Liver (tissue), 8 donors: ENCODE measurements at regions not wholly inside any gene's neighbourhood (a gene's known extent, or its start where the extent isn't known, plus 50 kb on each side); places are given as distances from the start of the nearest gene placed in this dataset.
"Not testable (repeated sequence)": the region's sequence is repeated elsewhere in the genome, so short reads cannot be mapped to it uniquely, and the experiment has no call there.

Experiments
- DNase-seq: peaks from one replicate; pipeline ENCODE4 v3.0.0-alpha.2; 2017; ENCODE audit warnings: low spot score
- H3K27ac ChIP-seq, 2 donors: one replicate each; pipeline ENCODE4 v1.7.0; 2013; ENCODE audit warnings: inconsistent platforms in 2 of 2, low read length in 2 of 2, control low read depth in 1 of 2, low read depth in 1 of 2, mild to moderate bottlenecking in 1 of 2
- H3K27me3 ChIP-seq, 4 donors: one replicate each; pipeline versions ENCODE4 v1.6.1 to v1.7.0; 2013; ENCODE audit warnings: low read length in 3 of 4, inconsistent platforms in 1 of 4, mild to moderate bottlenecking in 1 of 4, moderate library complexity in 1 of 4; ENCODE audit not compliant: control insufficient read depth in 4 of 4, insufficient read depth in 4 of 4
- H3K36me3 ChIP-seq, 4 donors: one replicate each; pipeline versions ENCODE4 v1.6.1 to v1.7.0; 2013; ENCODE audit warnings: low read length in 3 of 4, mild to moderate bottlenecking in 3 of 4, low read depth in 1 of 4, moderate library complexity in 1 of 4; ENCODE audit not compliant: control insufficient read depth in 4 of 4, insufficient read depth in 3 of 4
- H3K4me1 ChIP-seq, 4 donors: one replicate each; pipeline versions ENCODE4 v1.6.1 to v1.7.0; 2013; ENCODE audit warnings: low read length in 3 of 4, mild to moderate bottlenecking in 3 of 4, moderate library complexity in 1 of 4; ENCODE audit not compliant: control insufficient read depth in 4 of 4, insufficient read depth in 4 of 4
- H3K4me3 ChIP-seq, 3 donors: one replicate each; pipeline versions ENCODE4 v1.6.1 to v1.7.0; 2013; ENCODE audit warnings: low read length in 3 of 3, control low read depth in 1 of 3, low read depth in 1 of 3, mild to moderate bottlenecking in 1 of 3
- H3K9ac ChIP-seq, 2 donors: one replicate each; pipeline ENCODE4 v1.7.0; 2013; ENCODE audit warnings: low read length in 2 of 2, mild to moderate bottlenecking in 2 of 2, moderate library complexity in 2 of 2, control low read depth in 1 of 2, low read depth in 1 of 2
- H3K9me3 ChIP-seq, 4 donors: one replicate each; pipeline versions ENCODE4 v1.6.1 to v1.7.0; 2013; ENCODE audit warnings: low read length in 3 of 4; ENCODE audit not compliant: control insufficient read depth in 4 of 4
- EGR1 ChIP-seq, 2 donors: IDR thresholded peaks; 2 replicates each; pipeline ENCODE4 v1.6.1; 2016 to 2018; ENCODE audit warnings: antibody characterized with exemption in 2 of 2, low read depth in 2 of 2
- FOXA1 ChIP-seq: IDR thresholded peaks from 2 replicates; pipeline ENCODE4 v1.6.1; 2016; ENCODE audit warnings: antibody characterized with exemption
- FOXA2 ChIP-seq: IDR thresholded peaks from 2 replicates; pipeline ENCODE4 v1.6.1; 2016; ENCODE audit warnings: antibody characterized with exemption
- GABPA ChIP-seq, 2 donors: IDR thresholded peaks in 1 of 2; conservative IDR thresholded peaks in 1 of 2; 2 replicates each; pipeline ENCODE4 v1.6.1; 2016; ENCODE audit warnings: antibody characterized with exemption in 2 of 2, mild to moderate bottlenecking in 1 of 2, moderate library complexity in 1 of 2
- HNF4A ChIP-seq, 2 donors: conservative IDR thresholded peaks; 2 replicates each; pipeline ENCODE4 v1.6.1; 2016; ENCODE audit warnings: antibody characterized with exemption in 2 of 2, mild to moderate bottlenecking in 2 of 2
- HNF4G ChIP-seq: IDR thresholded peaks from 2 replicates; pipeline ENCODE4 v1.6.1; 2016; ENCODE audit warnings: antibody characterized with exemption
- NR2F2 ChIP-seq: IDR thresholded peaks from 2 replicates; pipeline ENCODE4 v1.6.1; 2016; ENCODE audit warnings: antibody characterized with exemption
- RAD21 ChIP-seq, 2 donors: IDR thresholded peaks; 2 replicates each; pipeline ENCODE4 v1.6.1; 2016; ENCODE audit warnings: antibody characterized with exemption in 2 of 2, mild to moderate bottlenecking in 2 of 2
- REST ChIP-seq: IDR thresholded peaks from 2 replicates; pipeline ENCODE4 v1.6.1; 2016; ENCODE audit warnings: antibody characterized with exemption, mild to moderate bottlenecking
- RXRA ChIP-seq, 2 donors: IDR thresholded peaks; 2 replicates each; pipeline ENCODE4 v1.6.1; 2017 to 2018; ENCODE audit warnings: antibody characterized with exemption in 2 of 2, mild to moderate bottlenecking in 1 of 2
- SP1 ChIP-seq: IDR thresholded peaks from 2 replicates; pipeline ENCODE4 v1.6.1; 2018; ENCODE audit warnings: antibody characterized with exemption, mild to moderate bottlenecking
- TAF1 ChIP-seq: conservative IDR thresholded peaks from 2 replicates; pipeline ENCODE4 v1.6.1; 2016; ENCODE audit warnings: antibody characterized with exemption, mild to moderate bottlenecking
- YY1 ChIP-seq: IDR thresholded peaks from 2 replicates; pipeline ENCODE4 v1.6.1; 2016; ENCODE audit warnings: antibody characterized with exemption, mild to moderate bottlenecking
- ZBTB33 ChIP-seq: IDR thresholded peaks from 2 replicates; pipeline ENCODE4 v1.6.1; 2016; ENCODE audit warnings: antibody characterized with exemption
- WGBS: extraction: QIAGEN DNeasy Blood & Tissue Kit; methylation state at CpG from one replicate; pipeline ENCODE4 v1.1.7; 2013; 5-methylcytosine and 5-hydroxymethylcytosine counted together
- TF ChIP-seq, protein P1 (sequence below): IDR thresholded peaks from 2 replicates; pipeline ENCODE4 v1.6.1; 2016; ENCODE audit warnings: antibody characterized with exemption
- TF ChIP-seq, protein P2 (sequence below): fragments of 150-350 bp; IDR thresholded peaks from 2 replicates; pipeline ENCODE4 v1.5.1; 2017; ENCODE audit warnings: improper control_type of control experiment, low read depth, low read length; ENCODE audit not compliant: missing input control
- TF ChIP-seq, protein P3 (sequence below): IDR thresholded peaks from 2 replicates; pipeline ENCODE4 v1.6.1; 2016; ENCODE audit warnings: antibody characterized with exemption
- donor health status: healthy.
- donor health status: healthy.
- donor health status: healthy.
- donor health status: healthy.
- donor health status: healthy.

GRCh38 chr6:169915769-169916550 lies 164.5 kb downstream of the ERMARD start:
- Histone ChIP-seq H3K36me3 (no peaks in the 10 kb centered on the region), H3K27ac (no peak overlapping the region), H3K9ac (no peak overlapping the region), H3K4me3 (no peak overlapping the region), H3K27me3 (no peaks in the 10 kb centered on the region), H3K9me3 (no peaks in the 10 kb centered on the region), H3K4me1 (peaks cover 5 to 54% (median 38%) of the 10 kb centered on the region in 4 donors)
- no peak for DNase-seq
- peak; percentile 40 to 50 for TF ChIP-seq RXRA (IDR thresholded peaks at IDR 0.05)
- TF ChIP-seq FOXA2 = peak; percentile 37
- TF ChIP-seq, protein P1, sequence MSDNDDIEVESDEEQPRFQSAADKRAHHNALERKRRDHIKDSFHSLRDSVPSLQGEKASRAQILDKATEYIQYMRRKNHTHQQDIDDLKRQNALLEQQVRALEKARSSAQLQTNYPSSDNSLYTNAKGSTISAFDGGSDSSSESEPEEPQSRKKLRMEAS = peak; percentile 62
- TF ChIP-seq HNF4A (conservative IDR thresholded peaks at IDR 0.05) = peak; percentile 14 to 32
- TF ChIP-seq NR2F2 = peak; percentile 97
- TF ChIP-seq RAD21 (IDR thresholded peaks at IDR 0.05) = no peak
- TF ChIP-seq YY1 = peak; percentile 24
- no peak for TF ChIP-seq SP1
- WGBS = 74% methylated on average over 22 of the region's 22 CpGs

DNA sequence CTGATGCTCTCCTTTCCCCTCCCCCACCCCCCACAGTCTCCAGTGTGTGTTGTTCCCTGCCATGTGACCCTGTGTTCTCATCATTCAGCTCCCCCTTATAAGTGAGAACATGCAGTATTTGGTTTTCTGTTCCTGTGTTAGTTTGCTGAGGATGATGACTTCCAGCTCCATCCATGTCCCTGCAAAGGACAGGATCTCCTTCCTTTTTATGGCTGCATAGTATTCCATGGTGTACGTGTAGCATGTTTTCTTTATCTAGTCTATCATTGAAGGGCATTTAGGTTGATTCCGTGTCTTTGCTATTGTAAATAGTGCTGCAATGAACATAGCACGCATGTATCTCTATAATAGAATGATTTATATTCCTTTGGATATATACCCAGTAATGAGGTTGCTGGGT lies 162.3 kb downstream of the ERMARD start:
- peaks cover 5 to 36% (median 25%) of the 10 kb centered on the region in 4 donors for H3K4me1 ChIP-seq
- not testable (repeated sequence) for DNase-seq, H3K9ac ChIP-seq, H3K9me3 ChIP-seq, H3K27me3 ChIP-seq, H3K4me3 ChIP-seq, H3K27ac ChIP-seq, H3K36me3 ChIP-seq
- WGBS = 97% methylated on average over 3 of the region's 3 CpGs

DNA sequence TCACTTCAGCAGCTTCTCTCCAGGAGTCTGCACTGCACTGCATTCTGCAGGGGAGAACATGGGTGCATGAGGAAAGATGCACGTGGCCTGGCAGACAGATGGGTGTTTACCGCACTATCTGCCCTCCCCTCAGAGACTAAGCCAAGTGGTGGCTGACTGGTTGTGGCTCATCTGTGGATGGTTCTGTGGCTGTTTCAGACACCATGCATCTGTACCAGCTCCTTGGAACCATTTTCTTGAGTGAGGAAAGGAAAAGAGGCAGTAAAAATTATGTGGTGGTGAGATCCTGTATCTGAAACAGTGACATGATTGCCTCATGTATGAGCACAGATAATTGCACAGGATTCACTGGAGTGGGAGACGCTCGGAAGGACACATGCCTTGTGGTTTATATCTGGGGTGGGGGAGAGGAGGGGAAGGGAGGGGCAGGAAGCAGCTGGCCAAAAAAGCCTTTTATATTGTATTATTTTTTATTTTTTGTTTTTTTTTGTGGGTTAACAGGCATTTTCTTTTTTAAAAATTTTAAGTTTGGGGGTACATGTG lies 161.7 kb downstream of the ERMARD start:
- H3K36me3 ChIP-seq = no peaks in the 10 kb centered on the region
- no peak overlapping the region for H3K9ac ChIP-seq
- no peak for DNase-seq
- no peak overlapping the region for H3K4me3 ChIP-seq
- no peaks in the 10 kb centered on the region for H3K27me3 ChIP-seq
- no peak overlapping the region for H3K27ac ChIP-seq
- 83% methylated on average over 4 of the region's 4 CpGs for WGBS
- peaks cover 5 to 30% (median 20%) of the 10 kb centered on the region in 4 donors for H3K4me1 ChIP-seq
- no peak for TF ChIP-seq ZBTB33
- TF ChIP-seq, protein P2, sequence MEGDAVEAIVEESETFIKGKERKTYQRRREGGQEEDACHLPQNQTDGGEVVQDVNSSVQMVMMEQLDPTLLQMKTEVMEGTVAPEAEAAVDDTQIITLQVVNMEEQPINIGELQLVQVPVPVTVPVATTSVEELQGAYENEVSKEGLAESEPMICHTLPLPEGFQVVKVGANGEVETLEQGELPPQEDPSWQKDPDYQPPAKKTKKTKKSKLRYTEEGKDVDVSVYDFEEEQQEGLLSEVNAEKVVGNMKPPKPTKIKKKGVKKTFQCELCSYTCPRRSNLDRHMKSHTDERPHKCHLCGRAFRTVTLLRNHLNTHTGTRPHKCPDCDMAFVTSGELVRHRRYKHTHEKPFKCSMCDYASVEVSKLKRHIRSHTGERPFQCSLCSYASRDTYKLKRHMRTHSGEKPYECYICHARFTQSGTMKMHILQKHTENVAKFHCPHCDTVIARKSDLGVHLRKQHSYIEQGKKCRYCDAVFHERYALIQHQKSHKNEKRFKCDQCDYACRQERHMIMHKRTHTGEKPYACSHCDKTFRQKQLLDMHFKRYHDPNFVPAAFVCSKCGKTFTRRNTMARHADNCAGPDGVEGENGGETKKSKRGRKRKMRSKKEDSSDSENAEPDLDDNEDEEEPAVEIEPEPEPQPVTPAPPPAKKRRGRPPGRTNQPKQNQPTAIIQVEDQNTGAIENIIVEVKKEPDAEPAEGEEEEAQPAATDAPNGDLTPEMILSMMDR = no peak
- no peak for TF ChIP-seq EGR1 (IDR thresholded peaks at IDR 0.05; ENCODE audit: low read depth in 2 of 2)
- TF ChIP-seq, protein P1 = no peak
- no peak for TF ChIP-seq REST
- TF ChIP-seq, protein P3, sequence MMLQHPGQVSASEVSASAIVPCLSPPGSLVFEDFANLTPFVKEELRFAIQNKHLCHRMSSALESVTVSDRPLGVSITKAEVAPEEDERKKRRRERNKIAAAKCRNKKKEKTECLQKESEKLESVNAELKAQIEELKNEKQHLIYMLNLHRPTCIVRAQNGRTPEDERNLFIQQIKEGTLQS = no peak
- TF ChIP-seq GABPA (IDR thresholded peaks at IDR 0.05 in 1 of 2, conservative IDR thresholded peaks at IDR 0.05 in 1 of 2) = no peak
- TF ChIP-seq HNF4A (conservative IDR thresholded peaks at IDR 0.05) = no peak
- TF ChIP-seq FOXA1 = no peak
- TF ChIP-seq RXRA (IDR thresholded peaks at IDR 0.05) = no peak
- TF ChIP-seq RAD21 (IDR thresholded peaks at IDR 0.05) = no peak
- TF ChIP-seq TAF1 = no peak
- TF ChIP-seq SP1 = no peak
- no peak for TF ChIP-seq YY1
- TF ChIP-seq NR2F2 = no peak
- TF ChIP-seq HNF4G = no peak
- TF ChIP-seq FOXA2 = no peak
- H3K9me3 ChIP-seq = no peaks in the 10 kb centered on the region
